Lower lobe of right lung (tissue), 2 donors: ENCODE measurements at regions not wholly inside any gene's neighbourhood (a gene's known extent, or its start where the extent isn't known, plus 50 kb on each side); places are given as distances from the start of the nearest gene placed in this dataset.
"Not testable (repeated sequence)": the region's sequence is repeated elsewhere in the genome, so short reads cannot be mapped to it uniquely, and the experiment has no call there.

ENCODE experiments used
- ATAC-seq, 2 donors: fragments of 200-7000 bp; cut with Tn5 transposase; one replicate each; pipeline ENCODE4 v1.9.1; 2020 to 2022; ENCODE audit warnings: mild to moderate bottlenecking in 2 of 2, moderate library complexity in 2 of 2
- DNase-seq: peaks from one replicate; pipeline ENCODE4 v3.0.0-alpha.2; 2020
- H3K27ac ChIP-seq: fragments of 200-600 bp; one replicate; pipeline ENCODE4 v1.8.0; 2022
- H3K27me3 ChIP-seq: fragments of 200-600 bp; one replicate; pipeline ENCODE4 v1.8.0; 2022; ENCODE audit warnings: low read depth
- H3K36me3 ChIP-seq: fragments of 200-600 bp; one replicate; pipeline ENCODE4 v1.8.0; 2022; ENCODE audit warnings: mild to moderate bottlenecking
- H3K4me1 ChIP-seq: fragments of 200-600 bp; one replicate; pipeline ENCODE4 v1.8.0; 2022
- H3K4me3 ChIP-seq: fragments of 200-600 bp; one replicate; pipeline ENCODE4 v1.8.0; 2022; ENCODE audit warnings: mild to moderate bottlenecking
- H3K9me3 ChIP-seq: fragments of 200-600 bp; one replicate; pipeline ENCODE4 v1.8.0; 2022
- CTCF ChIP-seq: fragments of 200-600 bp; IDR thresholded peaks from one replicate; pipeline ENCODE4 v1.8.0; 2022; ENCODE audit warnings: antibody characterized with exemption, mild to moderate bottlenecking
- intact Hi-C: fragments of 100-400 bp; cut with DNase I; formaldehyde crosslinking; loops from one replicate; pipeline ENCODE4 v1.11.0; 2022
- donor health status: DM: no; HTN: yes; CAD: no; lungs with severe emphysema.

- no peak for TF ChIP-seq CTCF
- no peaks in the 10 kb centered on the region for H3K27me3 ChIP-seq
- H3K4me3 ChIP-seq: no peak overlapping the region
- H3K4me1 ChIP-seq: peaks cover 9% of the 10 kb centered on the region
- H3K27ac ChIP-seq: no peak overlapping the region
- DNase-seq (no peak), ATAC-seq (peak; percentile 6 to 50)
- no peaks in the 10 kb centered on the region for H3K9me3 ChIP-seq
- intact Hi-C loops: no loop called here
- H3K36me3 ChIP-seq: no peaks in the 10 kb centered on the region
These were observed 177.1 kb downstream of the RNF144A start for GRCh38 chr2:7094231-7094741.

DNA sequence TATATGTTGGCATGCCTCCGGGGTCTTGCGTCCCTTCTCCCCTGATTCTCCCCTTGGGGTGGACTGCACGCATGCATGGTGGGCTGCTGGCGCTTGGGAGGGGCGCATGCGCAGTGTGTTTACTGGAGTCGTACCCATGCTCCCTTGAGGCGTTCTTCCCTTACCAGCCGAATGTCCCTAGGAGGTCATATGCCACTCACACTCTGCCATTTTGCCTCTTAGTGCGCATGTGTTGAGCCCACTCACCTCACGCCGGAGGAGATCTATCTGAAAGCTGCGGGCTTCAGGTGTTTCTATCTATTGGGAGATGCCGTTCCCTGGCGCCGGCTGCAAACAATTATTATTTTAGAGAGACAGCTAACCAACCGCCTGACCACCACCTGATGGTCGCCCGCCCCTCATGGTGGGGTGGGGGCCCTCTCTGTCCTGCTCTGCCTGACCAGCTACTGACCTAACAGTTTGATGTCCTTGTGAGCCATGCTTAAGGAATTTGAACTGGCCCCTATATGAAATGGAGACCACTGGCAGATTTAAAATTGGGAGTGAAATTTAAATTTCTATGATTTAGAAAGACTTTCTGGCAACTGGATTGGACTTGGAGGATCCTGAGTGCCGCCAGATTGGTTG lies 179.6 kb downstream of the RNF144A start:
- H3K4me1 ChIP-seq: peaks cover 9% of the 10 kb centered on the region
- H3K4me3 ChIP-seq: no peak overlapping the region
- H3K36me3 ChIP-seq: no peaks in the 10 kb centered on the region
- no peak for TF ChIP-seq CTCF
- no peaks in the 10 kb centered on the region for H3K9me3 ChIP-seq
- no peak overlapping the region for H3K27ac ChIP-seq
- H3K27me3 ChIP-seq: no peaks in the 10 kb centered on the region
- peak in 1 of 2 donors; percentile 18 for ATAC-seq
- intact Hi-C loops: no loop called here
- no peak for DNase-seq

GRCh38 chr2:7097353-7097895 lies 180.2 kb downstream of the RNF144A start:
- ATAC-seq: peak; percentile 91 to 93
- no peaks in the 10 kb centered on the region for H3K36me3 ChIP-seq
- TF ChIP-seq CTCF: peak; percentile 100
- H3K27ac ChIP-seq: no peak overlapping the region
- no peaks in the 10 kb centered on the region for H3K9me3 ChIP-seq
- no peaks in the 10 kb centered on the region for H3K27me3 ChIP-seq
- no peak overlapping the region for H3K4me3 ChIP-seq
- intact Hi-C loops: no loop called here
- DNase-seq: peak; percentile 84
- peaks cover 9% of the 10 kb centered on the region for H3K4me1 ChIP-seq

DNA sequence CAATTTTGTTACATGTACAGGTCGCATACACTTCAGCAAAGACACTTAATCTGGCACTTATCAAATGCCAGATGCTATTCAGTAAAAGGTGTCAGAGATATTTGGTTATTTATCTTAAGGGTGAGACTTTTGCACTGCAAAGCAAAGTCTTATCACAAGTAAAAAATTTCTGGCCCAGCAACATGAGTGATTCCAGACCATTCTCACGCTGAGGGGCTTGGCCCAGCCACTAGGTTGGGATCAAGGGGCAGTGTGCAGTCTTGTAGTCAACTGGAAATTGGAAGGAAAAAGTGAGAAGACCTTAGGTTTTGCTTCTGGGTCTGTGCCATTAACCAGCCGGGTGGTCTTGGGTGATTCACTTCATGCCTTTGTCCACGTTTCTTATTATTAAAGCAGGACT lies 181.6 kb downstream of the RNF144A start:
- no peak overlapping the region for H3K4me3 ChIP-seq
- intact Hi-C loops: no loop called here
- H3K27ac ChIP-seq: no peak overlapping the region
- no peak for ATAC-seq
- TF ChIP-seq CTCF: no peak
- no peaks in the 10 kb centered on the region for H3K9me3 ChIP-seq
- DNase-seq: no peak
- H3K27me3 ChIP-seq: no peaks in the 10 kb centered on the region
- H3K4me1 ChIP-seq: peaks cover 9% of the 10 kb centered on the region
- H3K36me3 ChIP-seq: no peaks in the 10 kb centered on the region

GRCh38 chr2:7099687-7100086 lies 182.5 kb downstream of the RNF144A start:
- intact Hi-C loops, H3K9me3 ChIP-seq, DNase-seq, ATAC-seq, H3K4me3 ChIP-seq, H3K27ac ChIP-seq, H3K27me3 ChIP-seq, H3K4me1 ChIP-seq, H3K36me3 ChIP-seq: not testable (repeated sequence)

GRCh38 chr2:7102826-7103225 lies 185.6 kb downstream of the RNF144A start:
- Histone ChIP-seq H3K4me1 (no peaks in the 10 kb centered on the region), H3K27ac (no peak overlapping the region), H3K4me3 (no peak overlapping the region), H3K36me3 (no peaks in the 10 kb centered on the region), H3K9me3 (no peaks in the 10 kb centered on the region), H3K27me3 (no peaks in the 10 kb centered on the region)
- intact Hi-C loops: no loop called here
- ATAC-seq: no peak
- TF ChIP-seq CTCF: no peak
- no peak for DNase-seq
